Adrenal gland (tissue), 5 donors: ENCODE measurements at regions not wholly inside any gene's neighbourhood (a gene's known extent, or its start where the extent isn't known, plus 50 kb on each side); places are given as distances from the start of the nearest gene placed in this dataset.

Source experiments
- CTCF ChIP-seq, 6 experiments: fragments of 450-650 bp in 4 of 6; fragments of 200-600 bp in 2 of 6; sonication (generic) in 1 of 6; IDR thresholded peaks; 1 replicate in 5 of 6; 2 replicates in 1 of 6; pipeline versions ENCODE4 v1.5.1 to v1.8.0; 2016 to 2021; ENCODE audit warnings: antibody characterized with exemption in 6 of 6, mild to moderate bottlenecking in 2 of 6, moderate library complexity in 1 of 6
- POLR2A ChIP-seq, 2 donors: fragments of 450-650 bp; IDR thresholded peaks; one replicate each; pipeline ENCODE4 v1.6.1; 2017; ENCODE audit warnings: antibody characterized with exemption in 2 of 2, mild to moderate bottlenecking in 2 of 2, moderate library complexity in 1 of 2
- donor health status: DM: no; HTN: no; CAD: no.

- TF ChIP-seq CTCF (IDR thresholded peaks at IDR 0.05) (no peak), POLR2A (IDR thresholded peaks at IDR 0.05) (no peak)
Measured at GRCh38 chr10:130776724-130777123, 534.8 kb downstream of the TCERG1L start.
